Fibroblast of the conjunctiva (primary cell): ENCODE measurements at regions not wholly inside any gene's neighbourhood (a gene's known extent, or its start where the extent isn't known, plus 50 kb on each side); places are given as distances from the start of the nearest gene placed in this dataset.
"Not testable (repeated sequence)": the region's sequence is repeated elsewhere in the genome, so short reads cannot be mapped to it uniquely, and the experiment has no call there.

Source experiments
- DNase-seq: peaks from one replicate; pipeline ENCODE4 v3.0.0-alpha.2; 2010; ENCODE audit warnings: low read depth

GRCh38 chr20:56766528-56766927 is 137.4 kb downstream of the TFAP2C start:
- DNase-seq: no peak

- no peak for DNase-seq
These were observed 141.0 kb downstream of the TFAP2C start for GRCh38 chr20:56769921-56770600.

DNA sequence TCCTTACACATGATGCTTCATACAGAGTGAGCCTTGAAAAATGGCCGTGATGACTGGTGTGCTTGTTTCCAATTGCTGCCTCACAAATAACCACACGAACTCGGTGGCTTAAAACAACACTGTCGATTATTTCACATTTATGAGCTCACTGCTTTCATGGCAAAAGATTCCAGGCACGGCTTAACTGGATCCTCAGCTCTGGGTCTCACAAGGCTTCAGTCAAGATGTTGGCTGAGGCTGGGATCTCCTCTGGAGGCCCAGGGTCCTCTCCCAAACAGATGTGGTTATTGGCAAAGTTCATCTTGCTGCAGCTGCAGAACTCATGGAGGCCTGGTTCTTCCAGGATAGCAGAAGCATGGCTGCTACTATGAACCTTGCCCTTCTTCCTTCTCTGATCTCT is 144.6 kb downstream of the TFAP2C start:
- DNase-seq: peak; percentile 5

DNA sequence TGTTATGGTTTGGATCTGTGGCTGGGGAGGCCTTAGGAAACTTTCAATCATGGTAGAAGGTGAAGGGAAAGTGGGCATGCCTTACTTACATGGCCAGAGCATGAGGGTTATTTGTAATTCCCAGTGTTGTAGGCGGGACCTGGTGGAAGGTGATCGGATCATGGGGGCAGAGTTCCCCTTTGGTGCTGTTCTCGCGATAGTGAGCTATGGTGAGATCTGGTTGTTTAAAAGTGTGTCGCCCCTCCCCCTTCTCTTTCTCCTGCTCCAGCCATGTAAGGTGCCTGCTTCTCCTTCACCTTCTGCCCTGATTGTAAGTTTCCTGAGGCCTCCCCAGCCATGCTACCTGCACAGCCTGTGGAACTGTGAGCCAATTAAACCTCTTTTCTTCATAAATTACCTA is 145.8 kb downstream of the TFAP2C start:
- no peak for DNase-seq

- no peak for DNase-seq
These were observed 147.2 kb downstream of the TFAP2C start for GRCh38 chr20:56776345-56776744.

- DNase-seq: peak; percentile 26
These were observed 149.7 kb downstream of the TFAP2C start for GRCh38 chr20:56778765-56779195.

GRCh38 chr20:56779452-56780143 is 150.5 kb downstream of the TFAP2C start:
- no peak for DNase-seq

DNA sequence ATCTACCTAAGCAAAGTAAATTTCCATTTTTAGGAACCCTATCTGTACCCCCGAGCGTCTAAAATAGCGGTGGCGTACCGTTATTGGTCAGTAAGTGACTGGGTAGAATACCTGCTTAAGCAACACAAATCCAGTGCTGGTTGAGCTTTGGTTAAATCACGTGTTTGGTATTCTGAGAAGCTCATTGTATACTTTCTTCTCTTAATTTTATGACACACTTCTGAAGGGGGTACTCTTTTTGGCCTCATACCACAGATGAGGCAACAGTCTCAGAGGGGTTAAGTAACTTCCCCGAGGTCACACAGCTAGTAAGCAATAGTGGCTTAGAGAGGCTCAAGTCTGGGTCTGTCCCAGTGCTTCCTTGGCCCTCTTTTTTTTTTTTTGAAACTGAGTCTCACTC is 151.2 kb downstream of the TFAP2C start:
- no peak for DNase-seq

- peak; percentile 84 for DNase-seq
These were observed 152.1 kb downstream of the TFAP2C start for GRCh38 chr20:56781108-56781739.

GRCh38 chr20:56781987-56782560 is 153.0 kb downstream of the TFAP2C start:
- DNase-seq: not testable (repeated sequence)

- not testable (repeated sequence) for DNase-seq
These were observed 153.7 kb downstream of the TFAP2C start for GRCh38 chr20:56782814-56783213.

DNA sequence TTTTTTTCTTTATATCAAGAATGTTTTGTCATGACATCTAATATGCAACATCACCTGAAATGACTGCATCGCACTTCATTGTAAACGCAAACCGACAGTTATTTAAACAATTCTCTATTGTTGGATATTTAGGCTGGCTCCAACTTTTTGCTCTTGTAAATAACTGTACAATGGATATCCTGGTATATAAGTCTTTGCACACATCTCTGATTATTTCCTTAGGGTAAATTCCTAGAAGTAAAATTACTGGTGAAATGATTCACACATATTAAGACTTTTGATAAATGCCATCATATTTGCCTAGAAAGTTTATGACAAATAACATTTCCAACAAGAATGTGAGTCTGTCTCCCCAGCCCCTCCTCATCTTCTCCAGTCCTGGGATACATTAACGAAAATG is 154.7 kb downstream of the TFAP2C start:
- no peak for DNase-seq

DNA sequence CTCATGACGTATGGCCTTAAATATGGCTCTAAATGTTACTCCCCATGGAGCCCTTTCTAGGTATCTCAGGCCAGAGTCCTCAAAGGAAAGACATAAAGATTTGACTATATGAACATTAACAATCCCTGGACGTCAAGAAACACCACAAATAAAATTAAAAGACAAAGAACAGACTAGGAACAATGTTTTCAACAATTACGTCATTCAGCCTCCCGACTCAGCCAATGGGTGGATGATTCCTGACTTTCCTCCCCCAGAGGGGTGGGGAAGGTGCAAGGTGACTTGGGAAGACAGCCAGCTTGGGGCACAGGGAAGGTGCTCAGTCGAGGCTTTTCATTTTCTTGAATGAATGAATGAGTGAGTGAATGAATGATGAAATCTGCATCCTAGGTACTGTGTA is 157.4 kb downstream of the TFAP2C start:
- DNase-seq: no peak

DNA sequence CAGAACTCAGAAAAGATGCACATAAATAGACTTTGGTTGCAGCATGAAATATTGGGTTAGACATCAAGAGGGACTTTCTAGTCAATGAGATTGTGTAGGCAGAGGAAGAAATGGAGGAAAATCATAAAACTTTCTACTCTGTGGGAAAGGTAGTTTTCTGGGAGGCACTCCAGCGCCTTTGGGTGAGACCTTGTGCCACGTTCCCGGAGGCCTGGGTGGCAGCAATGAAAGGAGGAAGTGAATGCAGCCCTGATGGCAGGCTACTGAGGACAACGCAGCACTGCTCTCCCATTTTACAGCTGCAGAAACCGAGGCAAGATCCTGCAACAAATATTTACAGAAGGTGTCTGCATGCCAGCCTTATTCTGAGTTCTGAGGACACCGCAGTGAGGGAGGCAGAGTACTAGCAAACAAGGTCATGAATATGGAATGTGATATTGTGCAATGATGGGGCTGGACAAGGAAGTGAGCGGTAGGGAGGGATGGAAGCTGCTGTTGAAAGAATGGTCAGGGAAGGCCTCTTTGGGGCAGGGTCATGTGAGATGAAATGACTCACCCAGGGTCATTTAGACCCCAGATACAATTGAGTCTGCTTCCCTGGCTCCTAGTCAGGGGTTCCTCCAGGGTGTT is 159.1 kb downstream of the TFAP2C start:
- DNase-seq: peak; percentile 95

GRCh38 chr20:56788671-56789610 is 159.8 kb downstream of the TFAP2C start:
- DNase-seq: no peak

DNA sequence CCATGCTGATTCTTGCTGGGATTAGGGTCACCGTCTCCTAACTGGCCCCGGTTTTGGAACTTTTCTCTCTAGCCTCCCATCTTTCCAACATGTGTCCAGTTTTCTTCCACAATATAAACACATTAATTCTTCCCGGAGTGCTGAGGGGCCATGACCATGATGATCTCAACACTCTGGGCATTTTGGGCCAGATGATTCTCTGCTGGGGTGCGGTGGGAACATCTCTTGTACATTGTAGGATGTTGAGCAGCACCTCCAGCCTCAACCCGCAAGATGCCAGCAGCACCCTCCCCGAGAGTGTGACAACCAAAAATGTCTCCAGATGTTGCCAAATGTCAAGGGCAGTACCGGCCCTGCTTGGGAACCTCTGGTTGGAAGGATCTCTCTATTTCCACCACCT is 164.8 kb downstream of the TFAP2C start:
- DNase-seq: no peak

GRCh38 chr20:56795492-56795891 is 166.4 kb downstream of the TFAP2C start:
- no peak for DNase-seq

GRCh38 chr20:56796345-56796744 is 167.2 kb downstream of the TFAP2C start:
- no peak for DNase-seq

DNA sequence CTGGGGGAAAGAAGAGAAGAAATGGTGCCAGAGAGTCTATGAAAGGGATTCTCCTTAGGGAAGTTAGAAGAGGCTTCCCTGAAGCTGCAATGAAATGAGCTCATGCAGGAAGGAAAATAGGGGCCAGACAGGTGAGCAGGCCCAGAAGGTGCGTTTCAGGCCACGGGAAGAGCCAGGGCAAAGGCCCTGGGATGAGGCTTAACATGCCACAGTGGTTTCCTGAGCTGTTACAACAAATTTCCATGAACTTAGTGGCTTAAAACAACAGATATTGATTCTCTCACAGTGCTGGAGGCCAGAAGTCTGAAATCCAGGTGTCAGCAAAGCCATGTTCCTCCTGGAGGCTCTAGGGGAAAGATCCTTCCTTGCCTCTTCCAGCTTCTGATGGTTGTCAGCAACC is 167.9 kb downstream of the TFAP2C start:
- DNase-seq: no peak

- DNase-seq: no peak
These were observed 169.5 kb downstream of the TFAP2C start for GRCh38 chr20:56798634-56799033.

DNA sequence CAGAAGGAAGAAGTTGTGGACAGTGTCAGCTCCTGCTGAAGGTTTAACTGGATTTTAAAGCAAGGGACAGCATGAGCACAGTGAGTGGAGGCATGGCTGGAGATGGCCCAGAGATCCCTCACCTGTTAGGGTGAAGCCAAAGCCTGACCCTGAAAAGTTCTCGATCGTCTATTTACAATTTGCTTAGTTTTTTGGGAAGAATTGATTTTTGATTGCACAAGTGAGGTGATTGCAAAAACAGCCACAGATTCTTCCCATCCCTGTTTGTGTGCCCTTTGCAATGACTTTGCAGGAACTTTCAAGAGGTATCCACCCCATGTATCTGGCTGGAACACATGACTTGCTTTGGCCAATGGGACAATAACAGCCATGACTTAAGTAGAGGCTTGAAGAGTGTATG is 170.1 kb downstream of the TFAP2C start:
- no peak for DNase-seq
